Putamen (tissue), 1 donor: ENCODE measurements at regions not wholly inside any gene's neighbourhood (a gene's known extent, or its start where the extent isn't known, plus 50 kb on each side); places are given as distances from the start of the nearest gene placed in this dataset.

Source experiments
- DNase-seq: peaks from one replicate; pipeline ENCODE4 v3.0.0-alpha.2; 2016; ENCODE audit warnings: low spot score

DNA sequence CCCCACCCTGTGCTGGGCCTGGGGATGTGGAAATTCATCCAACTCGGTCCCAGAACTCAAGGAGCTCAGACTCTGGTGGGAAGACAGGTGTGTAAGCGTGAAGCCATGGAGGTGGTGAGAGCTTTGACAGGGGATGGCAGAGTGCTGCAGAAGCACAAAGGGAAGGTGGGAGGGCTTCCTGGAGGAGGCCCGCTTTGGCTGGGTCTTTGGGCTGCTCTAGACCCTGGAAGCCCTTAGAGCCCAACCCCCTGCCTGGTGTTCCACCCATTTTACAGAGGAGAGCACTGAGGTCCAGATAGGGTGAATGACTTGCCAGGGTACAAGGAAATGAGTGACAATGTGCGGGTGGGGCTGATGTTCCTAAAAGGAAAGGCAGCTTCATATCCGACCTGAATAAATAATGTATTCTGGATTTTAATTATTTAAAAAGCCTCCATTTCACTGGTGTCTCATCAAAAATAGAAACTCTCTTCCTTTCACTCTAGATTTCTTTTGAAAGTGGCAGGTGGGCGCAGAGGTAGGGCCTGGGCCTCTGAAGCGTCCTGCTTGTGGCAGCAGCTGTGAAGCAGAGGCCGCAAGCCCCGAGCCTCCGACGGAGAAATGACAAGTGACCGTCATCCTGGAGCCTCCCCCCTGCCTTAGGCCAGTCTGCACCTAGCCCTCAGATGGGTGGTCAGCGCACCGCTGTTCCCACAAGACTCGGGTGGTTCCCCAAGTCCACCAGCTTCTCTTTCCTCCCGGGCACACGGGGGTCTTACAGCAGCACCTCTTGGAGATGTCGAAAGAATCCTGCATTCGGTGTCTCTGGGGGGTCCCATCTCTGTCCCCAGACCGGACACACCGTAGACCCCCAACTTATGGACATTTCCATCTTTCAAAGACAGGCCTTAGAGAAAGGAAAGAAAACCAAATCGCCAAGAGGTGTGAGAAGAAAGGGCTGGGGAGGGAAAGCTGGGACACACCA is 71.0 kb upstream of the TAF1B start:
- no peak for DNase-seq

DNA sequence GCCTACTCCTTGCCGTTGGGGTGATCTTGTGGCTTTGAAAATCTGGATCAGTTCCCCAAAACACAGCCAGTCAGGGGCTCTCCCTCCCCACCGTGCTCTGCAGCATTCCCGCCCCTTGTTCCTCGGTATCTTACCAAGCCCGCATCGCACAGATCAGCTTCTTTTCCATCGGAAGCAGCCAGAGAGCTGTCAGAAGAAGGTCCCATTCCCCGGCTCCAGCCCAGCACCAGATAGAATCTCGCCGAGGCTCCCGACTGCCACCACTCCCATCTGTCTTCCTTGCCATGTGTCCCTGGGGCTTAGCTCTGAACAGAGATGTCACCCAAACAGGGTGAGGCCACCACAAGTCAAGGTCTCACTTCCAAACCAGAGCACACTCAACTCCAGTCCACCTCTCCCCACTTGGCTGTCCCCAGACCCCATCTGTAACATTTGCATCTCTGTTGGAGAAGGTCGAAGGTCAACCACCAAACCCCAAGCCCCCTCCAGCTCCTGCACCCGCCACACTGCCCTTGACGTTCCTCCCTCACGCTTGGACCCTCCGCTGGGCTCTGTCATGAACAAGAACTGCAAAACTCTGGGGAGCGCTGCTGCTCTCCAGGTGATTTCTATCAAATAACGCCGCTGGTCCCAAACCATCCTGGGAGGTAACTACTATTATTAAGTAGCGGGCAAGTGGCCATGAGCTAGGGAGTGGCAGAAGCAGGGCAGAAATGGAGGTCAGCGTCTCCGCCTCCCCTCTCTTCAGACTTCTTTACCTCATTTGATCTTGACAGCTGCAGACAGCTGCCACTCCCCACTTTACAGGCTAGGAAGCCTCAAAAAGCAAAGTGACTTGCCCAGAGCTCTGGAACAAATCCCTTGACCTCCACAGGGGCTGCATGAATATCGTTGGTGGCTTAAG is 70.0 kb upstream of the TAF1B start:
- DNase-seq: no peak

DNA sequence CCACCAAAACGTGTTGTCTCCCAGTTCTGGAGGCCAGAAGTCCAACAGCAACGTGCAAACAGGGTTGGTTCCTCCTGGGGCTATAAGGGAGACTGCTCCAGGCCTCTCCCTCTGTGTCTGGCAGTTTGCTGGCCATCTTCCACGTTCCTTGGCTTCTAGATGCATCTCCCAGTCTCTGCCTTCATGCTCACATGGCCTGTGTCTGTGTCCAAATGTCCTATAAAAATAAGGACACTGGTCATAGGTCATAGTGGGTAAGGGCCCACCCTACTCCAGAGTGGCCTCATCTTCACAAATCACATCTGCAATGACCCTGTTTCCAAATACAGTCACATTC is 69.4 kb upstream of the TAF1B start:
- no peak for DNase-seq

DNA sequence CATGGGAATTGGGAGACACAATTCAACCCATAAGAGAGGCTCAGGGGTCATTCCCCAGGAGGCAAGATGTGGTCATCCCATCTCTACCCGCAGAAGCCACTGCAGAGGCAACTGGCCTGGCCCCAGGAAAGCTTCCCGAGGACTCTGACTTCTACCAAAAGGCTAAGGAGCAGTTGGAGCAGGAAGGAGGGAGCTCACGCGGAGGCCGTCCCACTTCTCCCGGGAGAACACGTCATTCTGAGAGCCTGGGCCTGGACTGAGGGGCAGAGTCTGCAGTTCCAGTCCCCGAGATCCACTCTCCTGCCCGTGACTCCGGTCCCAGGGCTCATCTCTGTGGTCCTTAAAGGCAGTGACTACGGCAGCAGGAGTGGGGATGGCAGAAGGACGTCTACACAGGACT is 69.0 kb upstream of the TAF1B start:
- DNase-seq: no peak

DNA sequence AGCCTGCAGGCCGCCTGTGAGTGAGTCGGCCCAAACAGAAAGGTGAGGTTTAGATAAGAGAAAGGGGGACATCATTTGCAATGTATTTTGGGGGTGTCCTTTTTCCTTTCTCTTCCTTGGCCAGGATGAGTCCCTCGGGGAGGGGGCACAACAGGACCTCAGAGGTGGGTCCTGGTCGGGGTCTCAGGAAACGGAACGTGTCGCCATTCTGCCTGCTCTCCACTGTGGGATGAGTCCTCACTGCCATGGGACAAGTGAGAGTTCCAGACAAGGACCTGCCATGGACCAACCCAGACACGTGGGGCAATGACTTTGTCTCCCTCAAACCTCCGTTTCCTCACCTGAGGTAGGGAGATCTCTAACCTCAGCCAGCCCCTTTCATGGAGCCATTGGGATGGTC is 67.9 kb upstream of the TAF1B start:
- DNase-seq: no peak

DNA sequence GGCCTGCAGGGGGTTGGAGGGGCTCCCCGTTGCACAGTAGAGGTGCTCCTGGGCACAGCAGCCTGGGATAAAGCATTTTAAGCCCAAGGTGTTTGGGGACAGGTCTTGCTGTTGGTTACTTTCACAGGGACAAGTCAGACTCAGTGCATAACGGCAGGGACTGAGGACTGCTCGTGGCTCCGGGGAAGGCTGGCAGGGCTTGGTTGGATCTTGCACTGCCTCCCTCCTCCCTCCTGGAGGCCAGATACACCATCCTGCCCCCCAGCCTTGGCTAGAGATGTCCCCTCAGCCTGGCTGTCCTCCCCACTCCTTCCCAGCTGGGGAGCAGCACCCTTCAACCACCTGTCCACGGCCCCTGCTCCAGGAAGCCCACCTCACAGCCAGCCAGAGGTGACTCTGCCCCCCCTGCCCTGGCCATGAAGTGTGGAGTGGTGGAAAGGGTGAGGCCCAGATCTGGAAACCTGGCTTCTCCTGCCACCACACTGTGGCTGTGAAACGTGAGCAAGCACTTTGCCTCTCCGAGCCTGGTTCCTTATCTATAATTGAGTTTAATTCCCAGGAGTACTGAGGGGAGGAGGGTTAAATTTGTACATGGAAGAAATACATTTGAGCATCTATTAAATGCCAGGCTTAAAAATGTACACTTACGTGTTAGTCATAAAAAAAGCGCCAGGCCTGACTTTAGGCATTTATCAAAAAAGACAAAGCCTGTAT is 67.1 kb upstream of the TAF1B start:
- no peak for DNase-seq

DNA sequence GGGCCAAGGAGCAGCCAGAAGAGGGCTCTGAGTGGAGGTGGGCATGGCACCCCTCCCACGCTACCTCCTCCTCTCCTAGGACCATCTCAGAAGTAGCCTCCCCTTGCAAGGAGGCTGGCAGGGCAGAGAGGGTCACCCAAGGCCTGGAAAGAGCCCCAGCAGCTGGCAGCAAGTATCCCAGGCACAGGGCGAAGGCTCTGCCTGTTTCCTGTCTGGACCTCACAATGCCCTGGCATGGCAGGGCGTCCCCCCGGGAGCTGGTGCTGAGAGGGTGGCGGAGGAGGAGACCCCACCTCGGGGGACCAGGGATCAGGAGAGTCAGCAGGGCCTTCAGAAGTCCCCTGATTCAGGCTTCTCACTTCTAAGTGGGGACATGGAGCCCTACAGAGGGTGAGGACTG is 66.2 kb upstream of the TAF1B start:
- no peak for DNase-seq

DNA sequence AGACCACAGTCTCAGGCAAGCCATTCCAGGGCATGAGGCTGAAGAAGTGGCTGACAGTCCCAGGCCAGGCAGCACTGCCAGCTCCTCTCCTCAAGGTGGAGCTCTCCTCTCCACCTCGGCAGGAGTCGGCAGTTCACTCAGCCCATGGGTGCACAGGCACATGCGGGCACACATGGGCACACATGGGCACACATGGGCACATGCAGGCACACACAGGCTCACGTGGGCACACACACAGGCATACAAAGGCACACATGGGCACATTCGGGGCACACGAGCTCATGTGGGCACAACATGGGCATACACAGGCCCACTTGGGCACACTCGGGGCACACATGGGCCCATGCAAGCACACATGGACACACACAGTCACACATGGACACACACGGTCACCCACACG is 65.3 kb upstream of the TAF1B start:
- no peak for DNase-seq

DNA sequence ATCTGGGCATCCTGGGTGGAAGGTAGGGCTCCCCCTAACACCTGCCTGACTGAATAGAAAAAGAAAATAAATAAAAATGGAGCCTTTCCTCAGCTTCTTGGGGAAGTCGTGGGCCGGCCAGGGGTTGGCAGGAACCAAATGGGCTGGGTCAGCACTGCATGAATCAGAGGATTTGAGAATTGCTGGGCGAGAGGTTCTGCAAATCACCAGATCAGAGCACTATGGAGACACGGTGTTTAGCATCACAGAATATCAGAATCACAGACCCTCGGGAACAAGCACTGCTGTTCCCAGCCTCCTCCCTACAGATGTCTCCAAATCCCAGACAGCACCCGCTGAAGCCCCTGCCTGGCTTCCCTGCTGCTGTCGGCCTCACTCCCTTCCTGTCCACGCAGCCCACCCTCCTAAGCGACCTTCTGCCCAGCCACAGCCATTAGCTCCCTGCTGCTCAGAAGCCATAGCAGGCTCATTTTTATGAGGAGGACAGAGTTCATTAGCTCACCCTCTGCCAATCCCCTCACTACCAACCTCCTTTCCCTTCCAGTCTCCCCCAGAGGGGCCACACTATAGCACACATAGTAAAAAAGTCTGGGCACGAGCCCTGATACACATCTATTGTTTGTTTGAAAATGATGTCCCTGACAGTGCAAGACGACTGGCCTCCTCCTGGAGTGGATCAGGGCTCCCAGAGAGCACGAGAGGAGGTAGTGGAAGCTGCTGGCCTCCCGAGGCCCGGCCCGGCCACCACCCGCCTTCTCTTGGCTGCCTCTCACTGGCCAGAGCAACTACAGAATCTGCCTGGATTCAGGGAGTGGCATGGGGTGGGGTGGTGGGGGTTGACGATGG is 64.6 kb upstream of the TAF1B start:
- DNase-seq: no peak

DNA sequence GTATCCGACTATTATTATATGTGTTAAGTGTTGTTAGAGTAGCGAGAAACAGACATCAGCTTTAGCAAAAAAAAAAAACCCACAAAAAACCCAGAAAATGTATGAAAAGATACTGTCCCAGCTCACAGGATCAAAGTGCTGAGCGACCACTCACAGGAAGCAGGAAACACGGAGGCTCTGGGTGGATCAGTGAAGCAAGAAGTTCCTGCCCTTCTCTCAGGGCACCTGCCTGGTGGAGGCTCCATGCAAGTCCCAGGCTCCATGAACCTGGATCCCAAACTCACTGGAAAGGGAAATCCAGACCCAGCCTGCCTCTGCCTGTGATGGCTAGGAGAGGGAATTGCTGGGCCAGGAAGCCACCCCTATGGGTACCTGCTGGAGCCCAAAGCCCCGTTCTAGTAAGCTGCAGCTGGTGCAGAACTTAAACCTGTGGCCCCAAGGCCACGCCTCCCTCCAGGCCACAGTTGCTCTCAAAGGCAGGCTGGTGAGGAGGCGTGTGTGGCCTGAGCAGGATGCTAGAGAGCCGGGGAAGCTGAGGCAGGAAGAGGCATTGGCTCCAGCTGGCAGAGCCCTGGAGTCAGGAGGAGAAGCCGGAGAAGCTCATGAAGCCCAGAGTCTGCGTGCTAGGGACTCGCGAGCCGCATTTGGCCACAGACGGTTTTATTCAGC is 63.5 kb upstream of the TAF1B start:
- no peak for DNase-seq

DNA sequence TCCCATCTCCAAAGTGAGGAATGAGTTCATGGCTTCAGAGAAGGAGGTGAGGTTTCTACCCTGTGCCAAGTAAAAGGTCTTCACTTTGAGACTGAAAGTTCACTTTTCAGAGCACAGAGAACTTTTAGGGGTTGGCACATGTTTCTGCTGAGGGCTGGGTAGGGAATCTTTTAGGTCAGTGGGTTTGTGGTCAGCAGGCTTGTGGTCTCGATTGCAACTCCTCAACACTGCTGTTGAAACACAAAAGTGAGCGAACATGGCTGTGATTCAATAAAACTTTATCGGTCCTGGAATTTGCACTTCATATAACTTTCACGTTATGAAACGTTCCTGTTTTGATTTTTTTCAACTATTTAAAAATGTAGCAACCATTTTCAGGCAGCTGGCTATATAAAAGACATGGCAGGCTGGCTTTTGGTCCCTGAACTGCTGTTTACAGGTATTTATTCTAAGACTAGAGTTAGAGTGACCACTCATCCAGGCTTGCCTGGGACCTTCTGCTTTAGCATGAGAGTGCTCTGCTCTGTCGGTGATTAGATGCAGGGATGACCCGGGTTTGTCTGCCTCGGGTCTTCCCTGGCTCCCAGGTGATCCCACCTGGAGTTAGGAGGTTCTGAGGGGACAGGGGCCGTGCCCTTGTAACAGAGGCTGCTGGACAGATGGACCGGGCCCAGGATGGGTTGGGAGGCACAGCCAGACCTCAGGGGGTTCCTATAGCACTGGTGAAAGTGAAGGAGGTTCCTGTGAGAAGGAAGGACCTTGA is 62.7 kb upstream of the TAF1B start:
- DNase-seq: no peak

DNA sequence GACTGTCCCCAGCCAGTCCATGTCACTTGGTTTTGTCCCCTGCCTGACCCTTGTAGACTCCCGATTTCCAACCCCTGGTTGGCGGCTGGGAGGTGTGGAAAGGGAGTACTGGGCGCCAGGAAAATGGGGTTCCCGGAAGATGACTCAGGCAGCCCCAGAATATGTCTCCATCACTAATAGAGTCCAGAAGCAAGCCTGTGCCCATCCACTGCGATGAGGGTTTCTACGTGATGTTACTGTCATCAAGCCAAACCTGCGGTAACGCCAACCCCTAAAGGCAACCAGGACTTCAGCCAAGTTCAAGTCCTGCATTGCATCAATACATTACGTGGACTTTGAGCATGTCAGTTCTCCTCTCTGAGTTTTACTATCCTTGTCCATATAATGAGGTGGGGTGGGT is 62.0 kb upstream of the TAF1B start:
- no peak for DNase-seq

DNA sequence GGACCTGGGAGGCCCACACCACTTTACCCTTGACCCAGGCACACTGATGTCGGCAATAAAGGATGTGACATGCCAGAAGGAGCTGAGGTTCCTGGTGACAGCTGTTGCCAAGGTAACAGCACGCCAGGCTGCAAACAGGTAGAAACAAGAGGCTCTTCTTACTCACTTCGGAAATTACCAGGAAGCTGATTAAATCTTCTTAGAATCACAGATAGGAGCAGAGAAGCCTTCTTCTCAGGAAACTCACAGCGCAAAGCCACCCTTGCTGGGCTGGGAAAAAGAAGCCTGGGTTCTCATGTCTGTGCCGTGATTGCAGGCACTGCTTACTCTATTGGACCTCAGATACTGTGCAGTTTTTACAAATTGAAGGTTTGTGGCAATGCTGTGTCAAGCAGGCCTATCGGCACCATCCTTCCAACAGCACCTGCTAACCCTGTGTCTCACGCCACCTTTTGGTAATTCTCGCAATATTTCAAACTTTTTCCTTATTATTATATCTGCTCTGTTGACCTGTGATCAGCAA is 61.0 kb upstream of the TAF1B start:
- no peak for DNase-seq

DNA sequence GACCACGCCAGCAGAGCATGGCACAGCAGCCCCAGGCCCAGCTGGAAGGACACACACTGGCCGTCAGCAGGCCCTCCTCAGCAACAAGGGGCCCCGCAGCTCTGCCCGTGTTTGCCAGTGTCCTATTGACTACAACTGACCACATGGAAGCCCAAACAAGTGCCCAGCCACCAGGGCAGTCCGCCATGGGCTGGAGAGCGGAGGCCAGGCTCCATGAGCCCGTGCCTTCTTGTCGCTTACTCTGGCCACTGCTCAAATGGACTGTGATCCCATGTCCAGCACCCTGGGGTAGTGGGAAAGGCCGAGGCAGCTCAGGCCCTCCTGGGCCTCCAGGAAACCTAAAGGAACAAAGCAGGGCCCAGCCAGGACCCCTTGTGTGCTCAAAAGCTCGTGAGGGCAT is 53.9 kb upstream of the TAF1B start:
- no peak for DNase-seq

DNA sequence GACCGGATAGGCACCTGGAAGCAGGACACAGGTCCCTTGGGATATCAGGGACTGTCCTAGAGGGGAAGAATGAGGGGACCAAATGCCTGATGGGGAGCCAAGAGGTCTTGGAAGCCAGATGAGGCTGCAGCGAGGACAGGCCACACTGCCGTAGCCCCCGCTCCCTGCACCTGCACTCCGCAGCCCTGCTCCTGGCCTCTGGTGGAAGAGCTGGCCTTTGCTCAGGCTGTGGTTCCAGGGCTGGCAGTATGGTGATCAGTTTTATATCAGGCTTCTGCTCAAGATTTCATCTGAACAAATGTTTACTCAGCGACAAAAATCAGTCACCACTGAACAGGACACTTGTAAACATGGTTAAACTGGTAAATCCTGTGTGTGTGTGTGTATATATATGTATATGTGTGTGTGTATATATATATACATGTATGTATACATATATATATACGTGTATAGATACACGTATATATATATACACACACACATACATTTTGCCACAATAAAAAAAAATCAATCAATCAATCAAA is 52.5 kb upstream of the TAF1B start:
- no peak for DNase-seq

DNA sequence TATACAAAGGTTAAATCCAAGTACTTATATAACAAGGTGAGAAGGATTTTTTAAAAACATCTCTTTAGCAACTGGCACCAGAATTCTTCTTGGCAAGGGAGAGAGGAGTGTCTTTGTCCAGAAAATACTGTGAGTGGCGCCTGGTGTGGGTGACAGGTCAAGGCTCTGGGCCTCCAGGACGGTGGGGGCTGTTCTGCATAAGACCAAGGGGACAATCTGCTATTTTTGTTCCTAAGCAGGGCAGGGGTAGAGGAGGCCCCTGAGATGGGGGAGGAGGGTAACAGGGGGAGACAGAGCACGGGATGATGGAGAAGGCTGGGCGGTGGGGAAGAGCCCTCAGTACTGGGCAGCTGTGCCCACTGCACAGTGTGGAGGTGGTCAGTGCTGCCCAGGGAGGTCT is 51.6 kb upstream of the TAF1B start:
- no peak for DNase-seq

DNA sequence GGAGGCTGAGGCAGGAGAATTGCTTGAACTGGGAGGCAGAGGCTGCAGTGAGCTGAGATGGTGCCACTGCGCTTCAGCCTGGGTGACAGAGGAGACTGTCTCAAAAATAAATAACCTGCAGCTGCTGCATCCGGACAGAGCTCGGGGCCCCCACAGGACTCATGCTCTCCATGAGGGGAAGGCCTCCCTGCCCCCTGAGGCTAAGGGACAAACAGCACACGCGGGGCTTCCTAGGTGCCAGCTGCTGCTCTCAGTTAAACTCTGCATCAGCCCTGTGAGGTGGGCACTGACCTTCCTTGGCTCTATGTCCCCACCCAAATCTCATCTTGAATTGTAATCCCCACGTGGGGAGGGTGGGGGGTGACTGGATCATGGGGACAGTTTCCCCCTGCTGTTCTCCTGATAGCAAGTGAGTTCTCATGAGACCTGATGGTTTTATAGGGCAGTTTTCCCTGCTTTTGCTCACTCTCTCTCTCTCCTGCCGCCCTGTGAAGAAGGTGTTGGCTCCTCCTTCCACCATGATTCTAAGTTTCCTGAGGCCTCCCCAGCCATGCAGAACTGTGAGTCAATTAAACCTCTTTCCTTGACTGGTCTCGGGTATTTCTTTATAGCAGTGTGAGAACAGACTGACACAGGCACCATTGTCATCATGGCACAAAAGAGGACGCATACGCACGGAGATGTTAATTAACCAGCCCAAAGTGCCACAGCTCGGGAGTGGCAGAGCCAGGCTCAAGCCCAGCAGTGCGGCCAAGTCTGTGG is 49.9 kb upstream of the TAF1B start:
- no peak for DNase-seq
